SK-MEL-5 (cell line): ENCODE measurements at regions not wholly inside any gene's neighbourhood (a gene's known extent, or its start where the extent isn't known, plus 50 kb on each side); places are given as distances from the start of the nearest gene placed in this dataset.

ENCODE experiments used
- DNase-seq: peaks from one replicate; pipeline ENCODE4 v3.0.0-alpha.2; 2016; ENCODE audit warnings: low read depth, low spot score
- in situ Hi-C: cut with HindIII; loops from 2 replicates; pipeline ENCODE4 v1.10.0; 2016; ENCODE audit warnings: low sequenced_read_pairs, high pct_unique_total_duplicates, low pct_unique_long_range_greater_than_20kb

DNA sequence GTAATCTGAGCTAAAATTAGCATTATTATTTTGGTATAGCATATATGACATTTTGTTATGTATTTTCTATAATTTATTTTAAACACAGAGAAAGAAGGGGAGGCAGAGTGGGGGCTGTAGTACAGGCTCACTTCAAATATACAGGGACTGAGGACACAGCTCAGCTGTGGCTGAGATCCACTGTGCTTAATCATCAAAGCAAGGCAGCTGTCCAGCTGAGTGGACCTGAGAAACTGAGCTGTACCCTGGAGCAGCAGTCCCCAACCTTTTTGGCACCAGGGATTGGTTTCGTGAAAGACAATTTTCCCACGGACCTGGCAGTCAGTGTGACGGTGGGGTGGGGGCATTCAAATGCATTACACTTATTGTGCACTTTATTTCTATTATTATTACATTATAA is 687.2 kb downstream of the RNF144A start:
- no peak for DNase-seq
- in situ Hi-C loops = no loop called here

DNA sequence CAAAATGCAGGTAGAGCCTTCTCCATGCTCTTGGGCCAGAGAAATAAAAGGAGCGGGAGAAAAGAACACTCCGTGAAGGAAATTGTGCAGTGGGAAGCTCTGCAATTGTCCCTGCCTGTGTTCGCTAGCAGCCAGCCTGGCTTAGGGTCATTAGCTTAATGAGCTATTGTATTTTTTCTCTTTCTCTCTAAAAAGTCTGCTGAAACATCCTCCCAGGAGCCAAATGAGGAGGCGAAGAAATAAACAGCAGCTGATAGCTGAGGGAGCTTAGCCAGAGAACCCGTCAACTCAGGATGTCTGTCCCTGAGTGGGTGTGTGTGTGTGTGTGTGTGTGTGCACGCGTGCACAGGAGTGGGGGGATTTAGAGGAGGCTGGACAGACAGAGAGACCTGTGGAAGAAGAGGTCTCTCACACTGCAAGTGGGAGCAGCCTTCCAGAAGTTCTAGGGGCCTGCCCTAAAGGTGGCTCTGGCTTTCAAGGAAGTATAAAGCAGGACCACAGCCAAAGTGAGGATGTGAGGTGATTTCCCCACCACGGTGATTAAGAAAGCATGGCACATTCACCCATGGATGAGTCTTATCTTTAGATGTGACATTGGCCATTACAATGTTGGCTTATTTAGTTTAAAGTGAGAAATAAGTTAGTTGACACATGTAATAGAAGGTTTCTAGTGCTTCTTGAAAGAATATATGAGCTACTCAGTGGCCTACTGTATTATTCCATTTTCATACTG is 690.4 kb downstream of the RNF144A start:
- in situ Hi-C loops = no loop called here
- no peak for DNase-seq

DNA sequence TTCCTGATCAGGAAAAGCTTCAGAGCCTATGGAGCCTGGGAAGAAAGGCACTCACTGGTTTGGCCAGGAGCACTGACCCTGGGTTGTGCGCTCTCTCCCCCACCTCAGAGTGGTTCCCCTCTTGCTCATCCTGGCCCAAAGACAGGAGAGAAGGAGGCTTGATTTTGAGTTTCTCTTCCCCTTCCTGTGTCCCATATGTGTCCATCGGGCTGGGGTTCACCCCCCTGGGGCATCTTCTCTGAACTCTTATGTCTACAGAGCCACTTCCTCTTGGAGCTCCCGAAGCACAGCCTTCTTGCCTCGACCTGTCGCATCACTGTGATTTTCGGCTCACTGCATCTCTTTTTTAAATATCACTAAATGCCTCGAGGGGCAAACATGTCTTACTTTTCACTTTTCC is 692.3 kb downstream of the RNF144A start:
- in situ Hi-C loops = no loop called here
- DNase-seq = no peak

DNA sequence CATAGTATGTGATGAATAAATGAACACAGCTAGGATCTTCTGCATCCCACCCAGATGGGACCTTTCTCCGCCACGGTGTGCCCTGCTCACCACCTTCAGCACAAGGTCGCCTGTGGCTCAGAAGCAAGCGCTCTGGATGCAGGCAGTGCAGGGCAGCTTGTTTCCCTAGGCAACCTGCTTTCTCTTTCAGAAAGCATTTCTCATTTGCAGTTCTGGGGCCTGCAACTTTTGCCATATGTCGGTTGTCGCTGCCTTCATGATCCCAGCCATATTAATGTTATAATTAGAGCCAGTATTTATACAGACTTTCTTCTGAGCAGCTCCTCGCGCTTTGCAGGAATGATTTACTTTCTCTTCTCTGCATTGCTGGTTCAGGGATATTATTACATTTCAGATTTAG is 692.8 kb downstream of the RNF144A start:
- DNase-seq = no peak
- in situ Hi-C loops = no loop called here

DNA sequence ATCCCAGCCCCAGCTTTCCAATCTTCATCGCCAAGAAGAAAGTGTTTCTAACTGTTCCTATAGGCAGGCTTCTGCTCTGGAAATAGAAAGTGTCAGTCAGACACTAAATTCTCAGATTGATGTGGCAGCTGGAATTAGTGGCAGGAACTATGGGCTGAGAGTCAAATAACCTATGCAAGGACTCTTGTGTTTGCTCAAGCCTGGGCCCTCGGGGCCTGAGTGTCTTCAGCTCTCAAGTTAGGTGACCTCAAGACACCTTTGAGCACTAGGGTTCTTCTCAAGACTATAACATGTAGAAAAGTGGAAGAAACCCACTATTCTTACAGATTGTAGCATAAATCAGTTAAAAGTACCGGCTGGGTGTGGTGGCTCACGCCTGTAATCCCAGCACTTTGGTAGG is 694.5 kb downstream of the RNF144A start:
- no peak for DNase-seq
- in situ Hi-C loops = no loop called here

DNA sequence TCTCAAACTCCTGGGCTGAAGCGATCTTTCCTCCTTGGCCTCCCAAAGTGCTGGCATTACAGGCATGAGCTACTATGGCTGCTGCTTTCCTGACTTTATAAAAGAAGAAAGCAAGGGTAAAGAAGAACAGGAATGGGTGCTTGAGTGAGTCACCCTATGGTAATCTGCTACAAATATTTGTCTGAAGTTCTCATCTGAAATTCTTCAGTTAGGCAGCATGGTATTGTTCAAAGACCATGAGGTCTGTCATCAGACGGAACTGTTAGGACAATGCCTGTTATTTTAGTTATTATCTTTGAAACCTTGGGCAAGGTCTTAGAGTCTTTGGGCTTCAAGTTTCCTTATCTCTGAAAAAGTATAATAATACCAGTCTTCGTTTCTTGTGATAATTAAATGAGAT is 695.8 kb downstream of the RNF144A start:
- no peak for DNase-seq
- in situ Hi-C loops = no loop called here

DNA sequence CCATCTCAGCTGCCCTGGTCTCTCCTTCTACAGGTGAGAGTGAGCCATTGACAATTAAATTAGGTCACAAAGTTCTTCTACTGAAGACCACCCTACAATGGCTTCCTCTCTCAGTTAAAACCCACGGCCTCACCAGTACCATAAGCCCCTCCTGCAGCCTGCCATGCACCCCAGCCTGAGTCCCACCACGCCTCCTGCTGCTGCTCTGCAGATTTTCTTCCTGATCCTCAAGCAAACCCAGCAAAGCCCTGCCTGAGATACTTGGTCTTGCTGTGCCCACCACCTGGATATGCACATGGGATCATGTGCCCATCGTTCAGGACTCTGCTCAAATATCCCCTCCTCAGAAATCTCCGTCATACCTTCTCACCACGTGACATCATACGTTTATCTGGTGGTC is 696.6 kb downstream of the RNF144A start:
- in situ Hi-C loops = no loop called here
- DNase-seq = no peak

DNA sequence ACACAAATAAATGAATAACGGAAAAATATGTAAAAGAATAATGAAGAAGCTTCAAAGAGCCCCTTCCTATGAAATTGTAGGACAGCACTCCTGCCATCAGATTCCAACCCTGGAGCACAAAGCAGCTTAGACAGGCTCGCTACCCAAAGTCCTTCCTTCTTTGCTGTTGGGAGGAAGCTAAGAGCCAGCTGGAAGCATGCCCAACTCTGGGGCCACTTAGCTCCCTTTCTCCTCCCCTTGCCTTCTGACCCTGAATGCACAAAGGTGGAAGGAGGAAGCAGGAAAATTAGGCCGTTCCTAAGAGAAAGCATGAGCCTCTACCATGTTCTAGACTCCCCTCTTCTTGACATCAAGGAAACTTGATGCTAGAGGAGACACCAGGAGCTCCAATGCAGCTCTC is 700.8 kb downstream of the RNF144A start:
- in situ Hi-C loops = no loop called here
- no peak for DNase-seq

DNA sequence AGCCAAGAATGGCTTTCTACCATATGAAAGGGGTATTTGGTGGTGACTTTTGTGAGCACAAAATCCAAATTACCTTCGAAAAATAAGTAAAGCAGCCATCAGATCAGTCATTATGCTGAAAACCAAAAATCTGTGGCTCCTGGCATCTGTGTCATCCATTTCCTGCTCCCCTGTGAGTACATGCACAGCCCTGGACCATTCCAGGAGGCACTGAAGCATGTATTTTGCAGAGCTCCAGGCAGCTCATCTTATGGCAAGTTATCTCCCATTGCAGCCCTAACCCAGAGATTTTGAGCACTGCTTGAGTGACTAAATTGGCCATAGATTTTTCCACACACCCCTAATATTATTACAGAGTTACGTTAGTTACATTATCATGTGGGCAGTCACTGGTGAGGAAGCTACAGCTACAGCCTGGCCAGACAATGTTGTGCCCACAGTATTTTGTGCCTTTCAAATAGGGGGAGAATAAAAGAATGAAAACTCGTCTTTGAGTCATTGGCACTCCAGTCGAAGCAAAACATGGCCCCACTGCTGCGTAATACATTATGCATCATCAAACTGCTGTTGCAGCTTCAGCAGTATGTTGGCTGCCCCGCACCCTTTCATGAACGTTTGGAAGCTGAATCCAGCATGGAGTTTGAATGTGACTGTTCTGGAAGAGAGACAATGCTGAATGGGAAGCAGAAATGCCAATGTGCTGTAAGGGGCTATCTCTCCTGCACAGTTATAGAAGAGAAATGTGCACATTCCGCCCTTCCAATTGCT is 702.2 kb downstream of the RNF144A start:
- in situ Hi-C loops = no loop called here
- no peak for DNase-seq

DNA sequence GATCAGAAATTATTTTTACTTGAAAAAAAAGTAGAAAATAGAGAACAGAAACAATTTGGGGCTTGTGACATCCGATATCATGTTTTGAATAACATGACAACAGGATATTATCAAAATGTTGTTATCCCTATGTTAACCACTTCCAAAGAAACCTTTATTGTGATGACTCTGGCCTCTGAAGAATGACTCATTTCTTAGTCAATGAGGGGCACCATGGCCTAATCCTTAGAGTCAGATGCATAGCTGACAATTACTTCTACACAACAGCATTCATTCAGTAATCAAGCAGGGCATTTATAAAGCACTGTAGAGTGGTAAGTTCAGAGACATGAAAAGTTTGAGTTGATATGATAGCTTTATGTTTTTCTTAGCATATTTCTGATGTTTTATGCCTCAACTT is 703.0 kb downstream of the RNF144A start:
- in situ Hi-C loops = no loop called here
- peak; percentile 51 for DNase-seq

DNA sequence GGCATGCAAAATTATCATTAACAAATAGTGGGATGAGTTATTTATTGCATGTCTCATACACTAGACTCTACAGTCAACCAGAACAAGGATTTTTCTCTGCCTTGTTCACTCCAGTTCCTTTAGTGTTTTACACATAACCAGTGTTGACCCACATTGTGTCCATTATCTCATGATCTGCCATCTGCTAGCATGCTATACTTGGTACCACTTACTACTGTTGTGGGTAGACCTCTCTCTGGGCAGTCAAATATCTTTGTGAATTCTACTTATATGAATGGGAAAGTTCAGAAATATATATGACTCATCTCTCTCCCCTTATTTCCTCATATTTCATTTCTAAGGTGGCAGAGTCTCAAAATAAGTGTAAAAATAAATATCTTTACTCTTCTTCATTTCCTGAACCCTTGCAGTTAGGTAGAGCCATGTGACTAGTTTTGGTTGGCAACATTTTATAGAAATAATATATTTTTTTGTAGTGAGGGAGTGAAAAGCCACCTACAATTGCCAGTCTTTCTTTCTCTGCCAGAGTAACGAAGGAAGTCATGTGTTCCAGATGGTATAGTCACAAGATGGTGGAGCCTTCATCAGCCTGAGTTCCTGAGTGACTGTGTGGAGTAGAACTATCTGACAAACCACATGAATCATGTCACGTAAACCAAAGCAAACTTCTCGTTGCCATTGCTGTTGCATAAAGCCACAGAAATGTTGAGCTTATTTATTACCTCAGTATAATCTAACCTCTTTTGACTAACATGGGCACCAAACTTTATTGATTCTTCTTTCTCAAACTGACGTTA is 704.0 kb downstream of the RNF144A start:
- in situ Hi-C loops = no loop called here
- DNase-seq = no peak

DNA sequence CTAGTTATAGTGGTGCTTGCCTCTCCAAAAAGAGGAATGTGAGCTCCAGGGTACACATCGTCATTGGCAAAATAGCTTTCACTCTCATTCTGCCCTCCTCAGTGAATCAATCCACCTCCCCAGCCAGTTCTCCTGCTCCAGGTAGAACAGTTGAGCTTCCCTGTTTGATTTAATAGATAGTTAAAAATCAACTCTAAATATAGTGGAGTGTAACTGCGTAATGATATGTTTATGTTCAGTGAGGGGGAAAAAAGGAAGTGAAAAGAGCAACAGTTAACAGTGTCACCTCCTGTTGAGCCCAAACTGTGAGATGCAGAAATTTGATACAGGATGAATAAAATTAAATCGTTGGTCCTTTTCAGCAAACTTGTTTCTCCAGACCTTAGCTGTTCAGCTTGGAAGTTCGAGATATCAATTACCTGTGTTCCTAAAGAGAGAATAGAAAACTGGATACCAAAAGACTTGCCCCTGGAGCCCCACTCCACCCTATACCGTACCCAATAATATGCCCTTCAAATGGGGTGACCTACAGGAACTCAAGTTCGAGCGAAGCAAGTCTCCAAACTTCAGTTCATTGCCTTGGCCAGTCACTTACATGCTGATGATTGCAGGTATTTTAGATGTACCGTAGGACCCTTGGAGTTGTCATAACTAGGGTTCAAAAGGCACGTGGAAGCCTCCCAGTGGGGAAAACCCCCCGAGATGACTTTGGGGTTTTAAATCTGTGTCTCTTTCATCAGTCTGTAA is 708.4 kb downstream of the RNF144A start:
- no peak for DNase-seq
- in situ Hi-C loops = no loop called here

DNA sequence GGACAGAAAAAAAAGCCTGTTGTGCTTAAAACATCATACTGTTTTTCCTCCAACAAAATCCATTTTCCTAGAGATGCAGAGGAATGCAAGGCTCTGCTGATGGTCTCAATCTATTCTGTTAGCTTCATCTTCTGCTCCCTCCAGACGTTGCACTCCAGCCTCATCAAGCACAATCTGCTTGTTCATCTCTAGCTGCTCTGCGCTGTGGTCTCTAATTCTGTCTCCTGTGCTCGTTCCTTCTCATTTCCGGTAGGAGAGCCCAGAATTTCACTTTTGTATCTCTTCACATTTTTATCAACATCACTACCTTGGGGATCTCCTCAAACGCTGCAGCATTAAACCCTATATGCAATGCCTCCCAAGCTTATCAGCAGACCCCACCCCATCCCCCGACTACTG is 708.9 kb downstream of the RNF144A start:
- in situ Hi-C loops = no loop called here
- no peak for DNase-seq

DNA sequence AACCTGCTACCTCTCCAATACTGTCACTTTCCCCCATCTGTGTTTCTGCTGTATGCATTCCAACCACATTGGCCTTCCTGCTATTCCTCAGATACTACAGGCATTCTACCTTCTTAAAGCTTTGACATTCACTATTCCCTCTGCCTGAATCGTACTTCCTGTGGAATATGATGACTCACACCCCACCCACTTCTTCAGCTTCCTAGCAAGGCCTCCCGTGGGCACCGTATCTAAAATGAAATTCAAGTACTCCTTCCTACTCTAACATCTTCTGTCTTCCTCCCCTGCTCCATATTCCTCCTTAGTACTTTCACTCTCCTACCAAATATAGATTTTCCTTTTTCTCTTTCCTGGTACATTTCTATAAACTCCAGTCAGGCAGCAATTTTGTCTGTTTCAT is 710.4 kb downstream of the RNF144A start:
- no peak for DNase-seq
- in situ Hi-C loops = no loop called here

DNA sequence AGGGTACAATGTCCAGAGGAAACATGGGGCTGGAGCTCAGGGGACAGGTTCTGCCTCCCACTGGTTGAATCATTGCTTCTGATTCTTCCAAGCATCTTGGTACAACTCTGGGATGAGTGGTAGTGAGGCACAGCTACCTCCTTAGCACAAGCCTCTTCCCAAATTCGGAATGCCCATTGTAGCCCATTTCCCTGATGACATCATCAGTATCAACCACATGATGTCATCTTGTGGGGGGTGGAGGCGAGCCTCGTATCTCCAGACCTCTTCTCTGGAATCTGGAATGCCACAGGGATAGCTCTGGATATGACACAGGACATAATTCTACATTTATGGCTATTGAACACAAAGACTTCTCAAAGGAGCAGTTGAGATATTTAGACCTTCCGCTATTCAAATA is 715.2 kb downstream of the RNF144A start:
- in situ Hi-C loops = no loop called here

DNA sequence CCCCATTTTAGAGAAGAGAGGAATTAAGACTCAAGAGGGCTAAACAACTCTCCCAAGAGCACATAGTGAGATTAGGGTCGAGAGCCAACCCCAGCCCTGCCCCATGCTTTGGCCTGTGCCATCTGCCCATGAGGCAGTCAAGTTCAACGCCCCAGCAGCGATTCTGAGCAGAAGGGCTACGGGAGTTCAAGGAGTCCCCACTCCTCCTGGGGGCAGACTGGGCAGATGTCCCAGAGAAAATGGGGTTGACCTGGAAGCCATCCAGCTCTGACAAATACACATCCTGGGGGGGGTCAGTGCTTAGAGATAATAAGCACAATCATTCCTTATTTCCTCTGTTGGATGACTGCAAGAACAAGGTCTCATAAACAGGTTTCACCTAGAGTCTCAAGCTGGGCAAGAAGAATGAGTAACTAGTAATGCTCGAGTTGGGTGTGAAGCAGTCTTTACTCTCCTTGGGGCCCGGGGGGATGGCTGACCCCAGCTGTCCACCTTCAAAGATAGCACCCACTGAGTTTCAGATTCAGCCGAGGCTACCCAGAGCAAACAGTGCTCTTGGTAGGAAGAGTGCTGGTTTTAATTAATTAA is 716.4 kb downstream of the RNF144A start:
- in situ Hi-C loops = no loop called here
- no peak for DNase-seq

More for the DNA sequence above, 715.2 kb downstream of the RNF144A start:
- DNase-seq = no peak

DNA sequence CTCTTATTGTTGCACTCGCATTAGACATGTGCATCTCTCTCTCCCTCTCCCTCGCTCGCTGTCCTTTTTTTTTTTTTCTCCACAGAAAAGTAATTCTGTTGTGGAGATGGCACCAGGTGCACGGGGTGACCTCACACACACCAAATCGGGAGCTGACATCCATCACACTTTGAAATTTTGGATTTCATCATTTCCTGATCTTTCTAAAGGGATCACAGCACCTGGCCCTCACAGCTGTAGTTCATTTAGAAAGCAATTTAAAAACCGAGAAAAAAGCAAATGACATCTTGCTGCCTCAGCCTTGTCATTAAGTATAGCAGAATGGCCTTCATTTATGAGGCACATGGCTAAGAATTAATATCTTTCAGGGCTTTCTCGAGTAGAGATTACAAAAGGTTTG is 717.2 kb downstream of the RNF144A start:
- no peak for DNase-seq
- in situ Hi-C loops = no loop called here

DNA sequence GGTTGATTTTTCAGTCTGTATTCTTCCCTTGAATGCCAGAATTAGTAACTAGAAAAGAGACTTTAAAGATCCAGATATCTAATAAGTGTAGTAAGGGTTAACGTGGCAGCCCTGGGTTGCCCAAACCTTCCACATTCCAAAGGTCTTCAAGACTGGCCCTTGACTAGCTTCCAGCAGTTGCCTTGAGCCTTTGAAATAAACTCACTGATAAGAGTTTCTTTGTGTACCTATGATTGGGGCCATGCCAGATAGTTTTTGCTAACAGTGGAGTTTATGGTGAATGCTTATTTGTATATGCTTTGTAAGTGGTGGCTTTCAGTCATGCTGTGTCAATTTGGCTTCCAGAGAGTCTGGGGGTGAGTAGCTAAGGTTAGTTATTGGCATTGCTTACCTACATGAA is 722.3 kb downstream of the RNF144A start:
- no peak for DNase-seq
- in situ Hi-C loops = no loop called here
